Testis (tissue), 2 donors: ENCODE measurements at regions not wholly inside any gene's neighbourhood (a gene's known extent, or its start where the extent isn't known, plus 50 kb on each side); places are given as distances from the start of the nearest gene placed in this dataset.

Experiments
- DNase-seq: peaks from one replicate; pipeline ENCODE4 v3.0.0-alpha.2; 2019
- H3K27ac ChIP-seq, 2 donors: fragments of 200-600 bp; sonication (generic); one replicate each; pipeline ENCODE4 v1.5.1; 2019
- H3K27me3 ChIP-seq: fragments of 200-600 bp; sonication (generic); one replicate; pipeline ENCODE4 v1.5.1; 2019
- H3K36me3 ChIP-seq: fragments of 200-600 bp; sonication (generic); one replicate; pipeline ENCODE4 v1.5.1; 2017; ENCODE audit warnings: low read depth; ENCODE audit errors: missing control alignments
- H3K4me1 ChIP-seq: fragments of 200-600 bp; sonication (generic); one replicate; pipeline ENCODE4 v1.5.1; 2019
- H3K4me3 ChIP-seq, 2 donors: fragments of 200-600 bp; sonication (generic); one replicate each; pipeline ENCODE4 v1.5.1; 2017 to 2019
- H3K9me3 ChIP-seq: fragments of 200-600 bp; sonication (generic); one replicate; pipeline ENCODE4 v1.5.1; 2017
- CTCF ChIP-seq, 3 experiments: fragments of 450-650 bp in 2 of 3; fragments of 200-600 bp in 1 of 3; sonication (generic) in 1 of 3; IDR thresholded peaks; one replicate each; pipeline ENCODE4 v1.5.1; 2016 to 2019; ENCODE audit warnings: antibody characterized with exemption in 3 of 3, mild to moderate bottlenecking in 2 of 3, moderate library complexity in 1 of 3
- POLR2A ChIP-seq: fragments of 450-650 bp; IDR thresholded peaks from one replicate; pipeline ENCODE4 v1.6.1; 2017; ENCODE audit warnings: antibody characterized with exemption, mild to moderate bottlenecking, moderate library complexity
- WGBS, 2 donors: methylation state at CpG; one replicate each; pipeline ENCODE4 v1.1.5; 2018; 5-methylcytosine and 5-hydroxymethylcytosine counted together
- intact Hi-C: fragments of 100-400 bp; cut with DNase I; formaldehyde crosslinking; loops from one replicate; pipeline ENCODE4 v1.15.1; 2023; ENCODE audit warnings: low total_unique reads

GRCh38 chr11:128394431-128395089 is 192.8 kb downstream of the ETS1 start:
- Histone ChIP-seq H3K9me3 (no peaks in the 10 kb centered on the region), H3K4me3 (no peak overlapping the region), H3K4me1 (peaks cover 19% of the 10 kb centered on the region), H3K36me3 (no peaks in the 10 kb centered on the region), H3K27ac (no peak overlapping the region), H3K27me3 (no peaks in the 10 kb centered on the region)
- WGBS, 2 donors = 44 to 52% methylated on average over 4 of the region's 4 CpGs
- DNase-seq = peak; percentile 56
- TF ChIP-seq CTCF (IDR thresholded peaks at IDR 0.05) = no peak
- no peak for TF ChIP-seq POLR2A
- intact Hi-C loops = no loop called here

- no peak for DNase-seq
- Histone ChIP-seq H3K27ac (no peak overlapping the region), H3K36me3 (no peaks in the 10 kb centered on the region), H3K27me3 (no peaks in the 10 kb centered on the region), H3K4me1 (peaks cover 19% of the 10 kb centered on the region), H3K9me3 (no peaks in the 10 kb centered on the region), H3K4me3 (no peak overlapping the region)
- intact Hi-C loops = no loop called here
- TF ChIP-seq POLR2A (no peak), CTCF (IDR thresholded peaks at IDR 0.05) (no peak)
- WGBS, 2 donors = 79 to 86% methylated on average over 2 of the region's 2 CpGs
These were observed 195.1 kb downstream of the ETS1 start for GRCh38 chr11:128392259-128392658.

GRCh38 chr11:128391811-128392210 is 195.5 kb downstream of the ETS1 start:
- DNase-seq = no peak
- Histone ChIP-seq H3K36me3 (no peaks in the 10 kb centered on the region), H3K4me3 (no peak overlapping the region), H3K27ac (no peak overlapping the region), H3K9me3 (no peaks in the 10 kb centered on the region), H3K27me3 (no peaks in the 10 kb centered on the region), H3K4me1 (peaks cover 19% of the 10 kb centered on the region)
- intact Hi-C loops = no loop called here
- TF ChIP-seq POLR2A = no peak
- WGBS, 2 donors = 47 to 56% methylated on average over 2 of the region's 2 CpGs

GRCh38 chr11:128390246-128390645 is 197.1 kb downstream of the ETS1 start:
- no peaks in the 10 kb centered on the region for H3K9me3 ChIP-seq
- no peak for TF ChIP-seq CTCF (IDR thresholded peaks at IDR 0.05)
- TF ChIP-seq POLR2A = no peak
- DNase-seq = no peak
- H3K27me3 ChIP-seq = no peaks in the 10 kb centered on the region
- H3K36me3 ChIP-seq = no peaks in the 10 kb centered on the region
- H3K4me1 ChIP-seq = peaks cover 19% of the 10 kb centered on the region
- 71 to 80% methylated on average over 1 of the region's 1 CpG for WGBS, 2 donors
- no peak overlapping the region for H3K4me3 ChIP-seq
- intact Hi-C loops = no loop called here
- no peak overlapping the region for H3K27ac ChIP-seq

- no peak for TF ChIP-seq CTCF (IDR thresholded peaks at IDR 0.05)
- TF ChIP-seq POLR2A = no peak
- Histone ChIP-seq H3K4me1 (peaks cover 14% of the 10 kb centered on the region), H3K9me3 (no peaks in the 10 kb centered on the region), H3K36me3 (no peaks in the 10 kb centered on the region), H3K27ac (no peak overlapping the region), H3K27me3 (no peaks in the 10 kb centered on the region), H3K4me3 (no peak overlapping the region)
- DNase-seq = no peak
- 66 to 70% methylated on average over 7 of the region's 7 CpGs for WGBS, 2 donors
- intact Hi-C loops = no loop called here
These were observed 197.8 kb downstream of the ETS1 start for GRCh38 chr11:128389461-128389976.
